ENCODE measurements at regions not wholly inside any gene's neighbourhood (a gene's known extent, or its start where the extent isn't known, plus 50 kb on each side); places are given as distances from the start of the nearest gene placed in this dataset.

GRCh38 chr18:31255953-31256352 is 62.0 kb upstream of the DSG1 start:
- TF ChIP-seq CTCF (IDR thresholded peaks at IDR 0.05): no peak
- no peak for TF ChIP-seq POLR2A (IDR thresholded peaks at IDR 0.05)
- no peak for TF ChIP-seq EP300 (IDR thresholded peaks at IDR 0.05)

Data from tibial nerve (tissue), 4 donors.